AG09309 (cell line): ENCODE measurements at regions not wholly inside any gene's neighbourhood (a gene's known extent, or its start where the extent isn't known, plus 50 kb on each side); places are given as distances from the start of the nearest gene placed in this dataset.

ENCODE experiments used
- DNase-seq: peaks from one replicate; pipeline ENCODE4 v3.0.0-alpha.2; 2010; ENCODE audit warnings: low read depth
- H3K4me3 ChIP-seq: 2 replicates; pipeline ENCODE4 v1.5.1; 2011; ENCODE audit warnings: mild to moderate bottlenecking, low read depth, low read length, moderate library complexity; ENCODE audit not compliant: control insufficient read depth
- CTCF ChIP-seq: IDR thresholded peaks from 2 replicates; pipeline ENCODE4 v1.5.1; 2011; ENCODE audit warnings: mild to moderate bottlenecking, low read depth, low read length, inconsistent platforms; ENCODE audit not compliant: insufficient read depth, control insufficient read depth; ENCODE audit errors: missing control alignments

- no peak overlapping the region for H3K4me3 ChIP-seq
- peak; percentile 71 for TF ChIP-seq CTCF
- DNase-seq: no peak
Measured at GRCh38 chr1:55378582-55378981, 163.4 kb upstream of the USP24 start.

GRCh38 chr1:55376897-55377296 lies 161.7 kb upstream of the USP24 start:
- no peak for DNase-seq
- TF ChIP-seq CTCF: no peak

GRCh38 chr1:55375617-55376258 lies 160.6 kb upstream of the USP24 start:
- H3K4me3 ChIP-seq: no peak overlapping the region
- no peak for DNase-seq
- peak; percentile 92 for TF ChIP-seq CTCF

More at GRCh38 chr1:55376897-55377296, 161.7 kb upstream of the USP24 start:
- H3K4me3 ChIP-seq: no peak overlapping the region

GRCh38 chr1:55374801-55375616 lies 159.8 kb upstream of the USP24 start:
- H3K4me3 ChIP-seq: no peak overlapping the region
- DNase-seq: no peak
- no peak for TF ChIP-seq CTCF

- H3K4me3 ChIP-seq: no peak overlapping the region
- no peak for DNase-seq
- no peak for TF ChIP-seq CTCF
Measured at GRCh38 chr1:55374216-55374615, 159.1 kb upstream of the USP24 start.

- no peak overlapping the region for H3K4me3 ChIP-seq
- no peak for TF ChIP-seq CTCF
- peak; percentile 39 for DNase-seq
Measured at GRCh38 chr1:55369474-55369873, 154.3 kb upstream of the USP24 start.
